ENCODE measurements at regions not wholly inside any gene's neighbourhood (a gene's known extent, or its start where the extent isn't known, plus 50 kb on each side); places are given as distances from the start of the nearest gene placed in this dataset.

DNA sequence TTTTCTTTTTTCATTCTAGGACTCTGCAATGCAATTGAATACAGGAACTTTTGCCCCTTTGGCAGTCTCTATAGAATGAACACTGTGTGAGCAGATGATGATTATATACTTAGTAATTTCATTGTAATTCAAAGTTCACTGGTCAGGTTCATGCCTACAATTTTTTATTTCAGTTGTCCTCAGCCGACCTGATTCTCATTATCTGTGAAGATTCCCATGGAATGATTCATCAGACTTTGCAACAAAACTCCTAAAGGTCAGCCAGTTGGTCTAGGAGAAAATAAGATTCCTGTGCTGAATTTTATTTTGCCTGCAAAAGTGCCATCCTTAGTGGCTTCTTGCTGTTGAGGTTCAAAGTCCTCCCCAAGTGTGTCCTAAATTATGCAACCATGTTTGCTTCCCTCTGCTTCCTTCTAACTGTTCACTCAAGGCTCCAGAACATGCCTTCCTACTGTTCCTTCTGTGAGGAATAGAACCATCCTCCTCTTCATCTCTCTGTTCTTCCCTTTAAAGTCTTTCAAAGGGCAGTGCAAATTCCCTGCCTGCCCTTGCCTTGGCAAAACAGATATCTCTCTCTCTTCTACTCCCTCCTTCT is 194.2 kb upstream of the CNR1 start:
- H3K4me3 ChIP-seq (ENCODE audit: low read depth, low read length): no peak overlapping the region
- DNase-seq (ENCODE audit: low read depth): no peak
- no peak for TF ChIP-seq CTCF (IDR thresholded peaks at IDR 0.05; ENCODE audit: insufficient read depth, low read depth, low read length, missing control alignments)

- no peak overlapping the region for H3K4me3 ChIP-seq (ENCODE audit: low read depth, low read length)
- DNase-seq (ENCODE audit: low read depth): no peak
- no peak for TF ChIP-seq CTCF (IDR thresholded peaks at IDR 0.05; ENCODE audit: insufficient read depth, low read depth, low read length, missing control alignments)
Measured at GRCh38 chr6:88359530-88360202, 193.5 kb upstream of the CNR1 start.

- no peak overlapping the region for H3K4me3 ChIP-seq (ENCODE audit: low read depth, low read length)
- TF ChIP-seq CTCF (IDR thresholded peaks at IDR 0.05; ENCODE audit: insufficient read depth, low read depth, low read length, missing control alignments): no peak
- no peak for DNase-seq (ENCODE audit: low read depth)
Measured at GRCh38 chr6:88358846-88359245, 192.7 kb upstream of the CNR1 start.

- H3K4me3 ChIP-seq (ENCODE audit: low read depth, low read length): no peak overlapping the region
- no peak for DNase-seq (ENCODE audit: low read depth)
- no peak for TF ChIP-seq CTCF (IDR thresholded peaks at IDR 0.05; ENCODE audit: insufficient read depth, low read depth, low read length, missing control alignments)
Measured at GRCh38 chr6:88349511-88349910, 183.4 kb upstream of the CNR1 start.

DNA sequence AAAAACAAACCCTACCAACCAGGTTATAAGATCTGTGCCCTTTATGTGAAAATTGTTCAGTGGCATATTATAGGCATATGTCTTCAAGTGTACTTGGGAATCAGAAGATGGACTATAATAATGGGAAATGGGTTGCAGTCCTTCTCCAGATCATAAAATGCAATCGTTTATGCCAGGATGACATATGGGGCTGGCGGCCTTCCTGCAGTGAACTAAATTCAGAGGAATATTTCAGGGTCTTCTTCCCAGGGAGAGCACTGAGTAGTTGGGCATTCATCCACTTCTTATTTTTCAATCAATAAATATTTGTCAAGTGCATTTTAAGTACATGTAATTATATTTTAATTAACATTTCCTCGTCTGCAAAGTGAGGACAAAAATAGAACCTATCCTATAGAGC is 176.2 kb upstream of the CNR1 start:
- DNase-seq (ENCODE audit: low read depth): no peak
- no peak for TF ChIP-seq CTCF (IDR thresholded peaks at IDR 0.05; ENCODE audit: insufficient read depth, low read depth, low read length, missing control alignments)

DNA sequence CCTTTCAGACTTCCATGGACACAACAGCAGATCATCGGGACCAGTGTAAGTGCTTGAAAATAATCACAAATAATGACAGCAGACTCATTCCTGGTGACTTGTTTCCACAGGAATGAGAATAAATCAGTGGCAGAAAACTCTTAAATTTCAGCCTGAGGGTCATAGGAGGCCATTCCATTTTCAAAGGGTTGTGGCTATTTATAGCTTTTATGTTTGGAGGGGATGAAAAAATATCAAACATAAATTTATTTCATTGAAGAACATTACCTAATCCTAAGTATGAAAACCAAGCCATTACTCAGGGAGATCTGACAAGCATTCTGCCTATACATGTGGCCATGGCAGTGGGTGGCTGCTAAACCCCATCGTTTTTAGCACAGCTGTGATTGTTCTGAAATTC is 173.6 kb upstream of the CNR1 start:
- no peak overlapping the region for H3K4me3 ChIP-seq (ENCODE audit: low read depth, low read length)
- no peak for TF ChIP-seq CTCF (IDR thresholded peaks at IDR 0.05; ENCODE audit: insufficient read depth, low read depth, low read length, missing control alignments)
- no peak for DNase-seq (ENCODE audit: low read depth)

More for the DNA sequence above, 176.2 kb upstream of the CNR1 start:
- no peak overlapping the region for H3K4me3 ChIP-seq (ENCODE audit: low read depth, low read length)

DNA sequence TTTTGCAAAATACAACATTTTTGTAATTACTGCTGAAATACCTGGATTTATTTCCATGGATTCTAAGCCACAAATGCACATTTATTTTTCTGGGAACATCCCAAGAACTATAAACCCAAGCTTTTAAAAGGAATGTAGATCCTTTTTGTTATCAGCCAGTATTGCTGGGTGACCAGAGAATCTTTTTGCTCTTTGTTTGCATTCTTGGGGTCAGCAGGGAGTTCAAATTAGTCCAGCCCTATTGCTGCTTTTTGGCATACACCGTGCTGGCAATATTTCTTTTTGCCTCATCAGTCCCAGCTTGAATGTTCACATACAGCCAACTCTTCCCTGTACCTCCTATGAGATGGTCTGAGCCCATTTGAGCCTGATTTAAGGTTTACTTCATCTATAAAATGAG is 155.2 kb upstream of the CNR1 start:
- no peak overlapping the region for H3K4me3 ChIP-seq (ENCODE audit: low read depth, low read length)
- DNase-seq (ENCODE audit: low read depth): no peak
- no peak for TF ChIP-seq CTCF (IDR thresholded peaks at IDR 0.05; ENCODE audit: insufficient read depth, low read depth, low read length, missing control alignments)
